ENCODE measurements at regions not wholly inside any gene's neighbourhood (a gene's known extent, or its start where the extent isn't known, plus 50 kb on each side); places are given as distances from the start of the nearest gene placed in this dataset.

GRCh38 chr1:34312359-34312758 is 135.7 kb downstream of the C1orf94 start:
- Histone ChIP-seq H3K27me3 (ENCODE audit: control insufficient read depth in 2 of 2, insufficient read depth in 2 of 2, low read length in 2 of 2) (no peaks in the 10 kb centered on the region), H3K36me3 (replicated peaks in 1 of 2; ENCODE audit: control insufficient read depth in 1 of 2, insufficient read depth in 2 of 2, low read length in 2 of 2) (no peaks in the 10 kb centered on the region), H3K9ac (ENCODE audit: insufficient read depth, low read length, poor library complexity, severe bottlenecking) (no peak overlapping the region), H4K20me1 (ENCODE audit: insufficient read depth, low read length) (no peaks in the 10 kb centered on the region), H3K79me2 (ENCODE audit: insufficient read depth, low read length) (no peaks in the 10 kb centered on the region), H3K27ac (ENCODE audit: low read depth in 1 of 2, low read length in 2 of 2) (no peak overlapping the region), H3K4me2 (replicated peaks; ENCODE audit: extremely low read depth, low read length, poor library complexity, severe bottlenecking) (no peak overlapping the region), H3K4me1 (ENCODE audit: control insufficient read depth in 1 of 2, insufficient read depth in 2 of 2, low read length in 2 of 2) (no peaks in the 10 kb centered on the region), H3K4me3 (replicated peaks in 1 of 3; ENCODE audit: low read depth in 2 of 3, low read length in 3 of 3) (no peak overlapping the region), H3K9me3 (replicated peaks in 1 of 2; ENCODE audit: control insufficient read depth in 1 of 2, insufficient read depth in 1 of 2, low read length in 2 of 2) (peaks cover 8 to 9% of the 10 kb centered on the region in 2 donors), H2AFZ (ENCODE audit: insufficient read depth, low read depth, low read length, poor library complexity, severe bottlenecking) (no peak overlapping the region)
- H3K27me3 Mint-ChIP-seq (ENCODE audit: low read depth in 3 of 3): peaks cover 0 to 3% (median 0%) of the 10 kb centered on the region in 3 donors
- no peak for DNase-seq
- H3K27ac Mint-ChIP-seq: no peak overlapping the region
- H3K9me3 Mint-ChIP-seq: peaks cover 0 to 11% (median 9%) of the 10 kb centered on the region in 7 donors
- no CpG with 5 or more reads among the region's 1 CpG for WGBS (ENCODE audit: insufficient coverage)
- TF ChIP-seq CTCF (IDR thresholded peaks at IDR 0.05): no peak
- intact Hi-C loops (cut with micrococcal nuclease): no loop called here
- no peaks in the 10 kb centered on the region for H3K4me1 Mint-ChIP-seq
- H3K36me3 Mint-ChIP-seq: no peaks in the 10 kb centered on the region
- no peak overlapping the region for H3K4me3 Mint-ChIP-seq

- DNase-seq: no peak
- H3K4me1 ChIP-seq (ENCODE audit: control insufficient read depth in 1 of 2, insufficient read depth in 2 of 2, low read length in 2 of 2): no peaks in the 10 kb centered on the region
- Mint-ChIP-seq H3K4me3 (no peak overlapping the region), H3K4me1 (no peaks in the 10 kb centered on the region), H3K9me3 (peaks cover 0 to 11% (median 8%) of the 10 kb centered on the region in 7 donors), H3K27ac (no peak overlapping the region), H3K27me3 (ENCODE audit: low read depth in 3 of 3) (no peaks in the 10 kb centered on the region), H3K36me3 (no peaks in the 10 kb centered on the region)
- no peak for TF ChIP-seq CTCF (IDR thresholded peaks at IDR 0.05)
- H3K79me2 ChIP-seq (ENCODE audit: insufficient read depth, low read length): no peaks in the 10 kb centered on the region
- no peak overlapping the region for H3K4me2 ChIP-seq (replicated peaks; ENCODE audit: extremely low read depth, low read length, poor library complexity, severe bottlenecking)
- no peaks in the 10 kb centered on the region for H3K36me3 ChIP-seq (replicated peaks in 1 of 2; ENCODE audit: control insufficient read depth in 1 of 2, insufficient read depth in 2 of 2, low read length in 2 of 2)
- H3K27me3 ChIP-seq (ENCODE audit: control insufficient read depth in 2 of 2, insufficient read depth in 2 of 2, low read length in 2 of 2): no peaks in the 10 kb centered on the region
- intact Hi-C loops (cut with micrococcal nuclease): no loop called here
- H3K9ac ChIP-seq (ENCODE audit: insufficient read depth, low read length, poor library complexity, severe bottlenecking): no peak overlapping the region
- peaks cover 8 to 9% of the 10 kb centered on the region in 2 donors for H3K9me3 ChIP-seq (replicated peaks in 1 of 2; ENCODE audit: control insufficient read depth in 1 of 2, insufficient read depth in 1 of 2, low read length in 2 of 2)
- no peaks in the 10 kb centered on the region for H4K20me1 ChIP-seq (ENCODE audit: insufficient read depth, low read length)
- no peak overlapping the region for H2AFZ ChIP-seq (ENCODE audit: insufficient read depth, low read depth, low read length, poor library complexity, severe bottlenecking)
- H3K27ac ChIP-seq (ENCODE audit: low read depth in 1 of 2, low read length in 2 of 2): no peak overlapping the region
- no peak overlapping the region for H3K4me3 ChIP-seq (replicated peaks in 1 of 3; ENCODE audit: low read depth in 2 of 3, low read length in 3 of 3)
- 80% methylated on average over 1 of the region's 1 CpG for WGBS (ENCODE audit: insufficient coverage)
These were observed 139.3 kb downstream of the C1orf94 start for GRCh38 chr1:34315974-34316373.
